ENCODE measurements at regions not wholly inside any gene's neighbourhood (a gene's known extent, or its start where the extent isn't known, plus 50 kb on each side); places are given as distances from the start of the nearest gene placed in this dataset.

DNA sequence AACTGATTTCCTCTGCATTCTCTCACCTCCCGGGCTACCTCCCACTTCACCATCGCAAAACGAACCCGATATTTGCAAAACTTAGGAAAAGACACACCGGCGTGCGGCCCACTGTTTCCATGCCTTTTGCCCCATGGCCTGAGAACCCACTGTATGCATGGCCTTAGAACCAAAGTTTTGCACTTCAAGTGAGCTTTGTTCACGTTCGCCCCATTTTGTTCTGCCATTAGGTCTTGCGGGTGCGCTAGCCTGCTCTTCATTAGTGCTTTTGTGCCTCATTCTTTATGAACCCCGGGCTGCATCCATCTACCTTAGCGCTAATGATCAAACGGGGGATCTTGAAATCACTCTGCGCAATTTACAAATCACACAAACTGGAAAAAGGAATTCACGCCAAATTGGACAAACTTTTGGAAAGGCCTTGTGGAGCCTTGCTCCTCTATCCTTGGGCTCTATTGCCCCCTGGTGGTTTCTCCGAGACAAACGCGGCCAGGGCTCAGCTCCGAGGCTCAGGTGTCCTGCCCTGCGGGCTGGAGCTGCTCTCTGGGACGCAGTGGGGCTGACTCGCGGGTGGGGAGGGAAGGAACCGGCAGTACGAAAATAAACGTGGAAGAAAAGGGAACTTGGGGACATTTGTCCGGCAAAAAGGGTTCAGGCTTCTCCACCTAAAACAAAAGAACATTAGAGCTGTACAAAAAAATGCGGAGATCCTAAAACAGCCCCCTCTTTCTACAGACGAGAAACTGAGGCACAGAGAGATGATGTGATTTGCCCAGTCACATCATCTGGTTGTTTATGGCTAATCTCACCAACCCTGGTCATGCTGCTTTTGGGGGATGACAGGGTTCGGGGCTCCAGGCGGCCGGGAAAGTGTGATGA, 300.4 kb upstream of the NFE2L3 start:
- TF ChIP-seq, protein P1, sequence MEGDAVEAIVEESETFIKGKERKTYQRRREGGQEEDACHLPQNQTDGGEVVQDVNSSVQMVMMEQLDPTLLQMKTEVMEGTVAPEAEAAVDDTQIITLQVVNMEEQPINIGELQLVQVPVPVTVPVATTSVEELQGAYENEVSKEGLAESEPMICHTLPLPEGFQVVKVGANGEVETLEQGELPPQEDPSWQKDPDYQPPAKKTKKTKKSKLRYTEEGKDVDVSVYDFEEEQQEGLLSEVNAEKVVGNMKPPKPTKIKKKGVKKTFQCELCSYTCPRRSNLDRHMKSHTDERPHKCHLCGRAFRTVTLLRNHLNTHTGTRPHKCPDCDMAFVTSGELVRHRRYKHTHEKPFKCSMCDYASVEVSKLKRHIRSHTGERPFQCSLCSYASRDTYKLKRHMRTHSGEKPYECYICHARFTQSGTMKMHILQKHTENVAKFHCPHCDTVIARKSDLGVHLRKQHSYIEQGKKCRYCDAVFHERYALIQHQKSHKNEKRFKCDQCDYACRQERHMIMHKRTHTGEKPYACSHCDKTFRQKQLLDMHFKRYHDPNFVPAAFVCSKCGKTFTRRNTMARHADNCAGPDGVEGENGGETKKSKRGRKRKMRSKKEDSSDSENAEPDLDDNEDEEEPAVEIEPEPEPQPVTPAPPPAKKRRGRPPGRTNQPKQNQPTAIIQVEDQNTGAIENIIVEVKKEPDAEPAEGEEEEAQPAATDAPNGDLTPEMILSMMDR (IDR thresholded peaks at IDR 0.05) = peak; percentile 70 to 92 (median 73)
- no peak for TF ChIP-seq POLR2A (IDR thresholded peaks at IDR 0.05)
- TF ChIP-seq EP300 (IDR thresholded peaks at IDR 0.05) = peak in 1 of 2 donors; percentile 77
